H1 (cell line): ENCODE measurements at regions not wholly inside any gene's neighbourhood (a gene's known extent, or its start where the extent isn't known, plus 50 kb on each side); places are given as distances from the start of the nearest gene placed in this dataset.

Source experiments
- CTCF ChIA-PET: fragments of 300-600 bp; sonication (Branson Sonifier 250); formaldehyde crosslinking; loops from one replicate; lab custom pipeline; 2021; ENCODE audit not compliant: partially characterized antibody; lab: Charles Lee
- POLR2A ChIA-PET: fragments of 300-600 bp; sonication (Branson Sonifier 250); formaldehyde crosslinking; loops from one replicate; lab custom pipeline; 2021; ENCODE audit warnings: inconsistent platforms; ENCODE audit not compliant: partially characterized antibody; lab: Charles Lee
- DNase-seq, 2 experiments: peaks; one replicate each; pipeline versions ENCODE4 v3.0.0 to v3.0.0-alpha.2; 2010 to 2022; ENCODE audit warnings: low spot score in 2 of 2, low read depth in 1 of 2, mixed read lengths in 1 of 2
- FAIRE-seq: peaks from 2 replicates; lab custom pipeline; 2011; peaks lifted over from hg19 to GRCh38; lab: Jason Lieb, UNC
- H2AFZ ChIP-seq: 2 replicates; pipeline ENCODE4 v1.8.1; 2012; ENCODE audit warnings: low read length, inconsistent platforms
- H2AK5ac ChIP-seq: 2 replicates; pipeline ENCODE4 v1.6.1; 2013; ENCODE audit warnings: low read depth, low read length
- H2BK120ac ChIP-seq: replicated peaks from 2 replicates; pipeline ENCODE3; 2013; ENCODE audit warnings: low read depth, low read length, inconsistent platforms
- H2BK12ac ChIP-seq: 2 replicates; pipeline ENCODE4 v1.6.1; 2013; ENCODE audit warnings: low read depth, low read length
- H2BK15ac ChIP-seq: 2 replicates; pipeline ENCODE4 v1.6.1; 2013; ENCODE audit warnings: low read length
- H2BK20ac ChIP-seq: 2 replicates; pipeline ENCODE4 v1.6.1; 2013; ENCODE audit warnings: low read length
- H2BK5ac ChIP-seq: 2 replicates; pipeline ENCODE4 v1.6.1; 2013; ENCODE audit warnings: low read depth, low read length
- H3K14ac ChIP-seq: 2 replicates; pipeline ENCODE4 v1.6.1; 2013; ENCODE audit warnings: inconsistent platforms; ENCODE audit not compliant: insufficient read length
- H3K18ac ChIP-seq: 2 replicates; pipeline ENCODE4 v1.6.1; 2013; ENCODE audit warnings: low read length; ENCODE audit errors: extremely low read depth
- H3K23ac ChIP-seq: 2 replicates; pipeline ENCODE4 v1.6.1; 2013; ENCODE audit warnings: inconsistent platforms; ENCODE audit not compliant: insufficient read length
- H3K23me2 ChIP-seq: 2 replicates; pipeline ENCODE4 v1.6.1; 2013; ENCODE audit warnings: low read depth, low read length
- H3K27ac ChIP-seq: 2 replicates; pipeline ENCODE4 v1.6.1; 2011; ENCODE audit warnings: low read depth, low read length, inconsistent platforms
- H3K27me3 ChIP-seq, 4 experiments: replicated peaks in 1 of 4; 1 replicate in 1 of 4; 2 replicates in 3 of 4; pipeline versions ENCODE4 v1.6.1 to v1.8.1; 2011 to 2013; ENCODE audit warnings: low read length in 3 of 4, mild to moderate bottlenecking in 3 of 4, inconsistent platforms in 2 of 4, mixed read lengths in 2 of 4, moderate library complexity in 1 of 4; ENCODE audit not compliant: control insufficient read depth in 3 of 4, insufficient read depth in 3 of 4; ENCODE audit errors: extremely low read depth in 1 of 4
- H3K36me3 ChIP-seq, 4 experiments: 2 replicates each; pipeline versions ENCODE4 v1.6.1 to v1.8.1; 2011 to 2013; ENCODE audit warnings: mild to moderate bottlenecking in 4 of 4, low read length in 3 of 4, moderate library complexity in 2 of 4, control low read depth in 1 of 4, inconsistent platforms in 1 of 4; ENCODE audit not compliant: insufficient read depth in 4 of 4, control insufficient read depth in 2 of 4
- H3K4ac ChIP-seq: replicated peaks from 2 replicates; pipeline ENCODE3; 2013; ENCODE audit warnings: low read length, low read depth, mixed read lengths, inconsistent platforms; ENCODE audit not compliant: insufficient read length
- H3K4me1 ChIP-seq, 4 experiments: replicated peaks in 1 of 4; 1 replicate in 1 of 4; 2 replicates in 3 of 4; pipeline versions ENCODE4 v1.6.1 to v1.8.1; 2011 to 2013; ENCODE audit warnings: low read length in 3 of 4, inconsistent platforms in 2 of 4, mixed read lengths in 1 of 4; ENCODE audit not compliant: insufficient read depth in 4 of 4, control insufficient read depth in 3 of 4
- H3K4me2 ChIP-seq, 2 experiments: 2 replicates each; pipeline versions ENCODE4 v1.6.1 to v1.8.1; 2011 to 2013; ENCODE audit warnings: low read depth in 2 of 2, low read length in 2 of 2, control low read depth in 1 of 2, inconsistent platforms in 1 of 2, mild to moderate bottlenecking in 1 of 2; ENCODE audit not compliant: insufficient read depth in 1 of 2
- H3K4me3 ChIP-seq, 4 experiments: fragments of 200-600, 300-600 bp in 1 of 4; sonication (generic), shearing (Covaris generic), sonication (Bioruptor Twin) in 1 of 4; 2 replicates each; pipeline versions ENCODE4 v1.5.1 to v1.8.1; 2011 to 2016; ENCODE audit warnings: low read length in 4 of 4, low read depth in 3 of 4, control low read depth in 2 of 4, inconsistent platforms in 2 of 4, mild to moderate bottlenecking in 2 of 4, mixed read lengths in 1 of 4, moderate library complexity in 1 of 4; ENCODE audit not compliant: insufficient read depth in 2 of 4; ENCODE audit errors: extremely low read depth in 1 of 4
- H3K56ac ChIP-seq: replicated peaks from 2 replicates; pipeline ENCODE3; 2013; ENCODE audit warnings: low read depth, mild to moderate bottlenecking, mixed read lengths, low read length, inconsistent platforms; ENCODE audit not compliant: insufficient read length
- H3K79me1 ChIP-seq: 2 replicates; pipeline ENCODE4 v1.6.1; 2013; ENCODE audit warnings: low read depth, low read length, control low read depth
- H3K79me2 ChIP-seq, 2 experiments: 2 replicates each; pipeline versions ENCODE4 v1.6.1 to v1.8.1; 2012 to 2013; ENCODE audit warnings: low read length in 2 of 2, mild to moderate bottlenecking in 2 of 2, inconsistent platforms in 1 of 2; ENCODE audit not compliant: insufficient read depth in 2 of 2, control insufficient read depth in 1 of 2
- H3K9ac ChIP-seq, 4 experiments: replicated peaks in 1 of 4; 1 replicate in 1 of 4; 2 replicates in 3 of 4; pipeline versions ENCODE4 v1.6.1 to v1.8.1; 2011 to 2013; ENCODE audit warnings: low read depth in 3 of 4, low read length in 3 of 4, control low read depth in 2 of 4, mild to moderate bottlenecking in 2 of 4, moderate library complexity in 2 of 4, inconsistent platforms in 1 of 4; ENCODE audit errors: extremely low read depth in 1 of 4
- H3K9me3 ChIP-seq, 2 experiments: 2 replicates each; pipeline versions ENCODE4 v1.6.1 to v1.8.1; 2012 to 2013; ENCODE audit warnings: mild to moderate bottlenecking in 2 of 2, moderate library complexity in 2 of 2, control low read depth in 1 of 2, inconsistent platforms in 1 of 2, low read depth in 1 of 2, low read length in 1 of 2, mixed read lengths in 1 of 2; ENCODE audit not compliant: insufficient read depth in 2 of 2
- H4K20me1 ChIP-seq, 2 experiments: replicated peaks in 1 of 2; 2 replicates each; pipeline versions ENCODE3 to v1.8.1; 2011 to 2013; ENCODE audit warnings: inconsistent platforms in 2 of 2, low read length in 2 of 2, mild to moderate bottlenecking in 1 of 2; ENCODE audit not compliant: insufficient read depth in 2 of 2, control insufficient read depth in 1 of 2
- H4K5ac ChIP-seq: 2 replicates; pipeline ENCODE4 v1.6.1; 2013; ENCODE audit warnings: low read length, low read depth, mixed read lengths, inconsistent platforms; ENCODE audit not compliant: insufficient read length
- H4K8ac ChIP-seq: 2 replicates; pipeline ENCODE4 v1.8.0; 2013; ENCODE audit warnings: mild to moderate bottlenecking, moderate library complexity, low read length, inconsistent platforms; ENCODE audit not compliant: insufficient read depth; ENCODE audit errors: extremely low read depth
- H4K91ac ChIP-seq: replicated peaks from 2 replicates; pipeline ENCODE3; 2013; ENCODE audit warnings: low read length, mixed read lengths, inconsistent platforms; ENCODE audit not compliant: insufficient read length
- ASH2L ChIP-seq: fragments of 200-600, 300-600 bp; sonication (generic); IDR thresholded peaks from one replicate; pipeline ENCODE4 v1.7.1; 2017; ENCODE audit warnings: low read length
- BACH1 ChIP-seq: IDR thresholded peaks from 2 replicates; pipeline ENCODE4 v1.6.1; 2012; ENCODE audit warnings: low read length, improper control_type of control experiment
- BCL11A ChIP-seq, 2 experiments: IDR thresholded peaks; one replicate each; pipeline ENCODE4 v1.6.1; 2011; ENCODE audit warnings: low read depth in 2 of 2, low read length in 2 of 2, mild to moderate bottlenecking in 2 of 2
- CTBP2 ChIP-seq: IDR thresholded peaks from 2 replicates; pipeline ENCODE4 v1.7.0; 2011; ENCODE audit warnings: borderline replicate concordance, mild to moderate bottlenecking, moderate library complexity, mixed read lengths, low read length; ENCODE audit not compliant: insufficient read depth, insufficient read length
- GTF2F1 ChIP-seq: IDR thresholded peaks from 2 replicates; pipeline ENCODE4 v1.6.1; 2012; ENCODE audit warnings: low read depth, low read length, improper control_type of control experiment, borderline replicate concordance
- KDM1A ChIP-seq: fragments of 200-600, 300-600 bp; sonication (generic); IDR thresholded peaks from 2 replicates; pipeline ENCODE4 v1.7.1; 2016; ENCODE audit warnings: mild to moderate bottlenecking, low read length, borderline replicate concordance
- MAX ChIP-seq: IDR thresholded peaks from 2 replicates; pipeline ENCODE4 v1.6.1; 2012; ENCODE audit warnings: inconsistent platforms
- PHF8 ChIP-seq: fragments of 200-600 bp; sonication (generic); conservative IDR thresholded peaks from 2 replicates; pipeline ENCODE4 v1.7.1; 2012; ENCODE audit warnings: low read depth, mild to moderate bottlenecking, inconsistent platforms, low read length, moderate library complexity
- SRF ChIP-seq: IDR thresholded peaks from 2 replicates; pipeline ENCODE4 v1.6.1; 2011; ENCODE audit warnings: mild to moderate bottlenecking, low read depth, low read length, moderate library complexity
- TEAD4 ChIP-seq: IDR thresholded peaks from 2 replicates; pipeline ENCODE4 v1.6.1; 2012; ENCODE audit warnings: low read depth, low read length, inconsistent platforms, mixed read lengths
- WGBS, 2 experiments: shearing (Covaris generic) in 1 of 2; methylation state at CpG; one replicate each; pipeline versions ENCODE4 v1.1.6 to v1.1.7; 2013 to 2015; ENCODE audit warnings: low lambda C conversion rate in 2 of 2, mixed read lengths in 2 of 2, inconsistent platforms in 1 of 2, low coverage in 1 of 2, missing lambda C conversion rate in 1 of 2; ENCODE audit not compliant: insufficient replicate concordance in 2 of 2, insufficient coverage in 1 of 2, insufficient read length in 1 of 2; ENCODE audit errors: extremely low coverage in 1 of 2, missing lambda C conversion rate in 1 of 2; 5-methylcytosine and 5-hydroxymethylcytosine counted together

GRCh38 chr11:69207165-69207889 lies 51.6 kb downstream of the SMIM38 start:
- Histone ChIP-seq H3K4me2 (no peak overlapping the region), H4K8ac (no peak overlapping the region), H3K18ac (no peak overlapping the region), H3K79me2 (no peaks in the 10 kb centered on the region), H3K56ac (no peak overlapping the region), H3K9ac (no peak overlapping the region), H2BK20ac (no peak overlapping the region), H4K20me1 (no peaks in the 10 kb centered on the region), H3K14ac (no peak overlapping the region), H3K4me3 (no peak overlapping the region), H2BK120ac (no peak overlapping the region), H4K5ac (no peak overlapping the region), H2BK5ac (no peak overlapping the region), H3K36me3 (no peaks in the 10 kb centered on the region), H2BK15ac (no peak overlapping the region), H3K4ac (no peak overlapping the region), H3K79me1 (no peaks in the 10 kb centered on the region), H3K23ac (no peak overlapping the region), H3K23me2 (no peaks in the 10 kb centered on the region), H3K9me3 (no peaks in the 10 kb centered on the region), H3K27ac (no peak overlapping the region), H2AFZ (no peak overlapping the region), H2AK5ac (no peak overlapping the region), H4K91ac (no peak overlapping the region), H3K4me1 (no peaks in the 10 kb centered on the region; a peak in 1 of 7 replicates), H3K27me3 (no peaks in the 10 kb centered on the region), H2BK12ac (no peak overlapping the region)
- WGBS, 2 experiments = 83% methylated on average over 14 of the region's 14 CpGs; no CpG with 5 or more reads in 1 of the 2 experiments
- ChIA-PET POLR2A (no interaction called here), CTCF (interaction anchor here (1.2 to 2.0 kb wide), 3 partner anchors 33 to 106 kb away, joined by 3 to 9 read pairs (median 4); no protein-coding TSS in a partner anchor)
- FAIRE-seq (no peak), DNase-seq (no peak)
- TF ChIP-seq BACH1 (no peak), BCL11A (IDR thresholded peaks at IDR 0.05; ENCODE audit: low read depth in 2 of 2, low read length in 2 of 2) (no peak), KDM1A (no peak), TEAD4 (no peak), GTF2F1 (no peak), SRF (no peak), ASH2L (no peak), CTBP2 (no peak), PHF8 (no peak), MAX (no peak)
